ENCODE measurements at regions not wholly inside any gene's neighbourhood (a gene's known extent, or its start where the extent isn't known, plus 50 kb on each side); places are given as distances from the start of the nearest gene placed in this dataset.

DNA sequence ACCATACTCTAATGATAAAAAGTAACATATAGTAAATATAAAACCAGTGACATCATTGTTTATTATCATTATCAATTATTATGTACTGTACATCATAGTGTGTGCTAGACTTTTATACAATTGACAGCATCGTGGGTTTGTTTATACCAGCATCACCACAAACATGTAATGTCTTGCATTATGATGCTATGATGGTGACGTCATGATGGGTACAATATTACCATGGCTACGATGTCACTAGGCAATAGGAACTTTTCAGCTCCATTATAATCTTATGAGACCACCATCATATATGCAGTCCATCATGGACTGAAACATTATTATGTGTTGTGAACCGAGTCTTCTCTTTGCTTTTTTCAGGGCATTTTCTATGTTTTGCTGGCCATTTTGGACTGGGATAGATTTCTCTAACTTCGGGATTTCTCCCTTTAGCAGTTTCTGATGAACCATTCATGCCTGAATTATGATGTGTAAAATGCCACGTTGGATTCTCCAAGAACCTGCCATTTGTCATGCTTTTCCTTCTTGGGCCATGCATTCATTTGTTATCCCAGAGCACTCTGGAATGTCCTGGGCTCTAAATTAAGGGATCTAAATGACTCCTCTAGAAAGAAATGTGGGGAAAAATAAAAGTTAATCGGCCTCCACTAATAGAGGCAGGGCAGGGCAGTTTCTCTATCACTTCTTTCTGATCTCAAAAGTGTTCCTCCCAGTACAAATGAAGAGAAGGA lies 325.6 kb upstream of the TNP1 start:
- Histone ChIP-seq H3K4me1 (ENCODE audit: control insufficient read depth, insufficient read depth, low read length) (no peaks in the 10 kb centered on the region), H3K27me3 (ENCODE audit: control insufficient read depth, insufficient read depth, low read length) (no peaks in the 10 kb centered on the region), H3K4me3 (ENCODE audit: low read length) (no peak overlapping the region), H3K36me3 (ENCODE audit: control insufficient read depth, insufficient read depth, low read length) (no peaks in the 10 kb centered on the region), H3K9me3 (ENCODE audit: control insufficient read depth, low read length) (no peaks in the 10 kb centered on the region), H3K9ac (ENCODE audit: low read length) (no peak overlapping the region)

DNA sequence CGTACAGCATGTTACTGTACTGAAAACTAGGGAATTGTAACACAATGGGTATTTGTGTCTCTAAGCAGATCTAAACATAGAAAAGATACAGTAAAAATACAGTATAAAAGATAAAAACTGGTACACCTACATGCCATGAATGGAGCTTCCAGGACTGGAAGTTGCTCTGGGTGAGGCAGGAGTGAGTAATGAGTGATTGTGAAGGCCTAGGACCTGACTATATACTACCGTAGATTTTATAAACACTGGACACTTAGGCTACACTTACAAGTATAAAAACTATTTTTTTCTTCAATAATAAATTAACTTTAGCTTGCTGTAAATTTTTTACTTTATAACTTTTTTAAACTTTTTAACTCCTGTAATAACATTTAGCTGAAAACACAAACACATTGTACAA lies 324.4 kb upstream of the TNP1 start:
- Histone ChIP-seq H3K9ac (ENCODE audit: low read length) (no peak overlapping the region), H3K4me1 (ENCODE audit: control insufficient read depth, insufficient read depth, low read length) (no peaks in the 10 kb centered on the region), H3K4me3 (ENCODE audit: low read length) (no peak overlapping the region), H3K9me3 (ENCODE audit: control insufficient read depth, low read length) (no peaks in the 10 kb centered on the region), H3K36me3 (ENCODE audit: control insufficient read depth, insufficient read depth, low read length) (no peaks in the 10 kb centered on the region), H3K27me3 (ENCODE audit: control insufficient read depth, insufficient read depth, low read length) (no peaks in the 10 kb centered on the region)

DNA sequence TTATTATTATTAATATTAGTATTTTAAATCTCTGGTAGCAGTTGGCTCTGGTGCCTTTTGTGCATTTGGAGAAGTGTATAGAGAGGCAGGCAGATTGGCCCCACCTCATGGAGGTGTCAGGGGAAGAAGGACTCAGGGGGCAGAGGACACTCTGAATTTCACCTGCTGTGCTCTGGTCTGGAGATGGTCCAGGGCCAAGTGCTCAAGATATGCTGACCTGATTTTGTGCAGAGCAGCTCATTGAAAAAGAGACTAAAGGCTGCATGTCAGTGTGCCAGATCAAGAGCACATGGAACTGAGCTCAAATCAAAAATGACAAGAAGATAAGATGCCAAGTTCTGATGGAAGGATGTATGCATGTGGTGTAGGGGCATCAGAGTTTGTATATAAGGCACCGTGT lies 323.6 kb upstream of the TNP1 start:
- no peaks in the 10 kb centered on the region for H3K27me3 ChIP-seq (ENCODE audit: control insufficient read depth, insufficient read depth, low read length)
- H3K4me1 ChIP-seq (ENCODE audit: control insufficient read depth, insufficient read depth, low read length) = no peaks in the 10 kb centered on the region
- no peaks in the 10 kb centered on the region for H3K36me3 ChIP-seq (ENCODE audit: control insufficient read depth, insufficient read depth, low read length)
- no peaks in the 10 kb centered on the region for H3K9me3 ChIP-seq (ENCODE audit: control insufficient read depth, low read length)
- no peak overlapping the region for H3K9ac ChIP-seq (ENCODE audit: low read length)
- H3K4me3 ChIP-seq (ENCODE audit: low read length) = no peak overlapping the region

DNA sequence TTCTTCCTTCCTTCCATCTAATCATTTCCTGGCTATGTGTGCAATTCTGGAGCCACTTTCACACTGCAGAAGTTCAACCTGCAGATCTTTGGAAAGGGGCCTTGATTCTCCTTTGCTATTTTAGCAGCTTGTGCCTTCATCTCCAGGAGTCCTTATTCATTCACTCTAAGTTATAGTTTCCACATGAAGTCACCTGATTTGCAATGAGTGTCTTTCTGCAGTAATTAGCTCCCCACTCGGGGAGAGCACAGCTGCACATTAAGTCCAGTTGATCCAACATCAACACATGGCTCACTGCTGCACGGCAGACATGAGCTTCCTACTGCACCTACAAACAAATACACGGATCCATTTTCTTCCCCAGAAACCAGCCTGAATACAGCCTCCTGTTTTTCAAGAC lies 323.1 kb upstream of the TNP1 start:
- no peak overlapping the region for H3K4me3 ChIP-seq (ENCODE audit: low read length)
- H3K9me3 ChIP-seq (ENCODE audit: control insufficient read depth, low read length) = no peaks in the 10 kb centered on the region
- no peaks in the 10 kb centered on the region for H3K27me3 ChIP-seq (ENCODE audit: control insufficient read depth, insufficient read depth, low read length)
- no peaks in the 10 kb centered on the region for H3K36me3 ChIP-seq (ENCODE audit: control insufficient read depth, insufficient read depth, low read length)
- H3K9ac ChIP-seq (ENCODE audit: low read length) = no peak overlapping the region
- no peaks in the 10 kb centered on the region for H3K4me1 ChIP-seq (ENCODE audit: control insufficient read depth, insufficient read depth, low read length)

DNA sequence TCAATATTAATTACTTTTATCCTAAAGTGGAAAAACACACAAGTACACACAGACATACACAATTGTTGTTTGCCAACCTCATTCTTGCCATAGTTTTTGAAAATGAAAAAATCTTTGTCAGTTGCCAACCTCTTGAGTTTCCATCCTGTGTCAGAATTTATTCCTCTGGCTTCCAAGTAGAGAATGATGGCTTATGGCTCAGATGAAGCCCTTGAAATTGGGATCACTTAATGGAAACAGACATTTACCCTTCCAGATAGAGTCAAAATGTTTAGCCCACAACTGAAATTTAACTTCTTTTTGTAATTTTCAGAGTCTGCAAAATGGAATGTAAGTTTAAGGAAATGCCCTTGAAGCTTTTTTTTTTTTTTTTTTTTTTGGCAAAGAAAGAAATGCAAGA lies 321.6 kb upstream of the TNP1 start:
- no peak overlapping the region for H3K4me3 ChIP-seq (ENCODE audit: low read length)
- H3K4me1 ChIP-seq (ENCODE audit: control insufficient read depth, insufficient read depth, low read length) = no peaks in the 10 kb centered on the region
- no peaks in the 10 kb centered on the region for H3K36me3 ChIP-seq (ENCODE audit: control insufficient read depth, insufficient read depth, low read length)
- H3K27me3 ChIP-seq (ENCODE audit: control insufficient read depth, insufficient read depth, low read length) = no peaks in the 10 kb centered on the region
- no peak overlapping the region for H3K9ac ChIP-seq (ENCODE audit: low read length)
- H3K9me3 ChIP-seq (ENCODE audit: control insufficient read depth, low read length) = no peaks in the 10 kb centered on the region

DNA sequence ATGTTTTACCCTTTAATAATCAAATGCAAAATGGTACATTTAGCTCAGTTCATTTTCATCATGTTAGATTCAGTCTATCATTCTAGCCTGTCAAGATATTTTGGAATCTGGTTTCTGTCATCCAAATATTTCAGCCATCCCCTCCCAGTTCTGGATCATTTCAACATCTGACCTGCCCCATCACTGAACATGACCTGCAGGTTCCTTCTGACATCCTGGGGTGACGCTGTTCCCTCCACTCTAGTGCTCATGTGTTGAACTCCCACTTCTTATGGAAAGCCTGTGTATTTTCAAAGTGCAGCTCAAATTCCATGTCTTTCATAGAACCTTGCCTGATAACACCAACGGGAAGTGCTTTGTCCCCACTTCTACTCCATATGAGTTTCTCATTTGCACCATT lies 320.0 kb upstream of the TNP1 start:
- H3K36me3 ChIP-seq (ENCODE audit: control insufficient read depth, insufficient read depth, low read length) = no peaks in the 10 kb centered on the region
- no peaks in the 10 kb centered on the region for H3K9me3 ChIP-seq (ENCODE audit: control insufficient read depth, low read length)
- H3K27me3 ChIP-seq (ENCODE audit: control insufficient read depth, insufficient read depth, low read length) = no peaks in the 10 kb centered on the region
- no peak overlapping the region for H3K4me3 ChIP-seq (ENCODE audit: low read length)
- no peaks in the 10 kb centered on the region for H3K4me1 ChIP-seq (ENCODE audit: control insufficient read depth, insufficient read depth, low read length)
- no peak overlapping the region for H3K9ac ChIP-seq (ENCODE audit: low read length)

DNA sequence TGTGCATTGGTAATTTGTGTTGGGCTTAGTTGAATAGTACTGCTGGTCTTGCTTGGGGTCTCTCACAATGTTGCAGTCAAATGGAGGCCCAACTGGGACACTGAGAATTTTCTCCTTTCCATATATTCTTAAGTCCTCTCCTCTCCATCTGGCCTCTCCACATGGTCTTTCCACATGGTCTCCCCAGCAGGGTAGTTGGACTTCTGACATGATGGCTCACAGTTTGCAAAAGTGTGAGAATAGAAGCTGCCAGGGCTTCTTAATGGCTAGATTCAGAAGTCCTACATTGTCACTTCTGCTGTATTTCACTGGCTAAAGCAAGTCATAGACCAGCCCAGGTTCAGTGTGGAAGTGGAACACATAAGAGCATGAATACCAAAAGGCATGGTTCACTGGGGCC lies 318.5 kb upstream of the TNP1 start:
- Histone ChIP-seq H3K4me1 (ENCODE audit: control insufficient read depth, insufficient read depth, low read length) (no peaks in the 10 kb centered on the region), H3K4me3 (ENCODE audit: low read length) (no peak overlapping the region), H3K9ac (ENCODE audit: low read length) (no peak overlapping the region), H3K36me3 (ENCODE audit: control insufficient read depth, insufficient read depth, low read length) (no peaks in the 10 kb centered on the region), H3K9me3 (ENCODE audit: control insufficient read depth, low read length) (no peaks in the 10 kb centered on the region), H3K27me3 (ENCODE audit: control insufficient read depth, insufficient read depth, low read length) (no peaks in the 10 kb centered on the region)

DNA sequence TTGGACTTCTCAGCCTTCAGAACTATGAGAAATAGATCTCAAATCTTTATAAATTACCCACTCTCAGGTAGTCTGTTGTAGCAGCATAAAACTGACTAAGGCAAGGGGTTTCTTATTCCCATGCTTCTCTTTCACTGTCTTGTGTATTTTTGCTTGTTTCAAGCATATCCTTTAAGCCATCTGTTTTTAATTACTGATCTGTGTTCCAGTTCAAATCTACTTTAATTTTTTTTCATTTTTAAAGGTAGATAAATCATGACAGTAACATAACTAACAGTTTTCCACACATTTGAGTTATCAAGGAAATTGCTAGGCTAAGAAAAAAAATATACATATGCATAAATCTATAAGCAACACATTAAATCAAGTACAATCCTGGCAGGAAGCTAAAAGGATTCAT lies 317.9 kb upstream of the TNP1 start:
- Histone ChIP-seq H3K36me3 (ENCODE audit: control insufficient read depth, insufficient read depth, low read length) (no peaks in the 10 kb centered on the region), H3K27me3 (ENCODE audit: control insufficient read depth, insufficient read depth, low read length) (no peaks in the 10 kb centered on the region), H3K9ac (ENCODE audit: low read length) (no peak overlapping the region), H3K9me3 (ENCODE audit: control insufficient read depth, low read length) (no peaks in the 10 kb centered on the region), H3K4me1 (ENCODE audit: control insufficient read depth, insufficient read depth, low read length) (no peaks in the 10 kb centered on the region), H3K4me3 (ENCODE audit: low read length) (no peak overlapping the region)

DNA sequence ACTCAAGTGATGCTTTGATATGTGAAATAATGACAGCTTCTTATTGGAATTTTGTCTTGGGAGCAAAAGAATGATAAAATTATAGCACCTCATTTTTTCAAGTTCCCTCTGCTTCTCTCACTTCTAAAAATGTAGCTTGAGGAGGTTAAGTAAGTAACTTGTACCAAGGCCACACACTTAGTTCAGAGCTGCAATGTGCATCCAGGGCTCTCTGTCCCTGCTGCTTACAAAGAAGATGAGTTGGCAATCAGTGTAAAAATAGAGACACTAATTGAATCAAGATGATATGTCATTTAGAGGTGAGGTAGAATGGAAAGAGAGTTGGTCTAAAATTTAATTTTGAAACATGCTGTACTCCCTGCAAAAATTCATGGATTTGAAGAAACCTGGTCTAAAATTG lies 312.0 kb upstream of the TNP1 start:
- Histone ChIP-seq H3K27me3 (ENCODE audit: control insufficient read depth, insufficient read depth, low read length) (no peaks in the 10 kb centered on the region), H3K9ac (ENCODE audit: low read length) (no peak overlapping the region), H3K9me3 (ENCODE audit: control insufficient read depth, low read length) (no peaks in the 10 kb centered on the region), H3K4me1 (ENCODE audit: control insufficient read depth, insufficient read depth, low read length) (no peaks in the 10 kb centered on the region), H3K36me3 (ENCODE audit: control insufficient read depth, insufficient read depth, low read length) (no peaks in the 10 kb centered on the region), H3K4me3 (ENCODE audit: low read length) (no peak overlapping the region)

DNA sequence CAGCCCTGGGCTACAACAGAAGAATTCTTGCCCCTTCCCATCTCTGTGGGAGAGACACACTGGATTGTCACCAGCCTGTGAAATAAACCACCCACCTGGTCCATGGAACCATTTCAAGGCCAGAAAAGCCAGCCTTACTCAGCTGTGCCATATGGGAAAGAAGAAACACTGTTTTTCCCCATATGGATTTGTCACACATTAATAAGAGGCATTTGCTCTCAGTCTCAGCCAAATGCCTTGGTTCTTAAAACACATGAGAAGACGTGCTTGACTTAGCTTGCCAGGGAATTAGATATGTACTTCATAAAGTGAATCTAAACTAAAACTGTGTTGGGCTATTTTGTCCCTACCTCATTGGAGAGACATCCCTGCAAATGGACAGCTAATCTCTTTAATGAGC lies 308.6 kb upstream of the TNP1 start:
- Histone ChIP-seq H3K9ac (ENCODE audit: low read length) (no peak overlapping the region), H3K9me3 (ENCODE audit: control insufficient read depth, low read length) (no peaks in the 10 kb centered on the region), H3K4me1 (ENCODE audit: control insufficient read depth, insufficient read depth, low read length) (no peaks in the 10 kb centered on the region), H3K36me3 (ENCODE audit: control insufficient read depth, insufficient read depth, low read length) (no peaks in the 10 kb centered on the region), H3K27me3 (ENCODE audit: control insufficient read depth, insufficient read depth, low read length) (no peaks in the 10 kb centered on the region), H3K4me3 (ENCODE audit: low read length) (no peak overlapping the region)

DNA sequence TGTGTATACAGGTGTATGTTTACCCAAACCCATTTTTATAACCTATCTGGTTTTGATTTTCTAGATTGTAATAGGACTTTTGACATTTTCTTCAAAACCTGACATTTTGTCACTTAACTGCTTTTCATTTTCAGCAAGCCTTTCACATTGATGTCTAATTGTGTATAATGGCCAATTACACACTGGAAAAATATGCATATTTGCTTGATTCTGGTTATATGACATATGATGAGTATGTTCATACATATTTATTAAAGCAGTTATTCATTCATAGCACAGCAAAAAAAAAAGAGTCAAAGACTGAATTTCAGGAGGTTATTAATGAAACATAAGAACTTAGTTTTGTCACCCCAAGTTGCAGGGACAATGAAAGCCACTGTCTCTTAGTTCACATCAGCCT lies 307.7 kb upstream of the TNP1 start:
- Histone ChIP-seq H3K9ac (ENCODE audit: low read length) (no peak overlapping the region), H3K9me3 (ENCODE audit: control insufficient read depth, low read length) (no peaks in the 10 kb centered on the region), H3K27me3 (ENCODE audit: control insufficient read depth, insufficient read depth, low read length) (no peaks in the 10 kb centered on the region), H3K36me3 (ENCODE audit: control insufficient read depth, insufficient read depth, low read length) (no peaks in the 10 kb centered on the region), H3K4me3 (ENCODE audit: low read length) (no peak overlapping the region), H3K4me1 (ENCODE audit: control insufficient read depth, insufficient read depth, low read length) (no peaks in the 10 kb centered on the region)

DNA sequence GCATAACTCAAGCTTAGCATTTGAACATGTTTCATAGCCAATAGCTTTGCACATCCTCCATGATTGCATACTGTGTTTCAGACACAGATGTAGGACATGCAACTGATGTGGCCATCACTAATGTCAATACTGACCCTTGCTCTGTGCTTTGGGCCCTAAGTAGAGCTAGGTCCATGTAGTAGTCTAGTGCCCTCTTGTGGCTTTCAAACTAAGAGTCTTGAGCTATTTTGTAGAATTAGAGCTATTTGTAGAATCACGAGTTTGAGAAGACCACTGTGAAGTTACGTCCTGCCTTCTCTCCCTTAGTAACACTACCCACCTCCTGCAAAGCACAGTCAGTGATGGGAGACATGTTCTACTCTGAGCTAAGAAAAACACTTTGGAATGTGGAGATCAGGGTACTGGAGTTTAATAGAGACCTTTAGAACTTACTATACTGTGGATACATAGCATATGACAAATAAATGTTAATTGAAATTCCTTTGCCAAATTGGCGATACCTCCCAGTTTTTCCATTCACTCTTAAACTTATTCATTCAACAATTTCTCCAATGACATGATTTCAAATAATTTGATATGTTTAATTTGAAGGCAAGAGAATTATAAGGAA lies 306.5 kb upstream of the TNP1 start:
- no peaks in the 10 kb centered on the region for H3K27me3 ChIP-seq (ENCODE audit: control insufficient read depth, insufficient read depth, low read length)
- no peaks in the 10 kb centered on the region for H3K36me3 ChIP-seq (ENCODE audit: control insufficient read depth, insufficient read depth, low read length)
- H3K9ac ChIP-seq (ENCODE audit: low read length) = no peak overlapping the region
- no peaks in the 10 kb centered on the region for H3K9me3 ChIP-seq (ENCODE audit: control insufficient read depth, low read length)
- H3K4me3 ChIP-seq (ENCODE audit: low read length) = no peak overlapping the region
- no peaks in the 10 kb centered on the region for H3K4me1 ChIP-seq (ENCODE audit: control insufficient read depth, insufficient read depth, low read length)

DNA sequence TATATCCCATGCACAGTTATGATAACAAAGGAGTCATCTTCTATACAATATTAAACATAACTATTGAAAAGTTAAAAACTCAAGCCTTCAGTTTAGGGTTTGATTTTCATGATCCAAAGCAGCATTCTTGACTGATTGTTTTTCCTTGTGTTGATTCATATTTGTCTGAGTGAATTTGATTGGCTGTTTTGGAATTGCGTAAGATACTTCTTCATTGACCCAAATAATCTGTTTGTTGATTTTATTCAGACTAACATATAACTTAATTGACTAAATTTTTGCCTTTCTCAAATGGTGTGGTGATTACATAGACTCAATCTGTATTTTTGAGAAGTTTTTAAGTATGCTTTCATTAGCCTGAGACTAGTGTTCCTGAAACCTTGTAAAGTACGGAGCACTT lies 305.7 kb upstream of the TNP1 start:
- no peaks in the 10 kb centered on the region for H3K36me3 ChIP-seq (ENCODE audit: control insufficient read depth, insufficient read depth, low read length)
- no peaks in the 10 kb centered on the region for H3K27me3 ChIP-seq (ENCODE audit: control insufficient read depth, insufficient read depth, low read length)
- no peaks in the 10 kb centered on the region for H3K4me1 ChIP-seq (ENCODE audit: control insufficient read depth, insufficient read depth, low read length)
- no peak overlapping the region for H3K9ac ChIP-seq (ENCODE audit: low read length)
- no peak overlapping the region for H3K4me3 ChIP-seq (ENCODE audit: low read length)
- no peaks in the 10 kb centered on the region for H3K9me3 ChIP-seq (ENCODE audit: control insufficient read depth, low read length)
